H9 (cell line): ENCODE measurements at regions not wholly inside any gene's neighbourhood (a gene's known extent, or its start where the extent isn't known, plus 50 kb on each side); places are given as distances from the start of the nearest gene placed in this dataset.

ENCODE experiments used
- DNase-seq: peaks from one replicate; pipeline ENCODE4 v3.0.0-alpha.2; 2017
- H2AFZ ChIP-seq: one replicate; pipeline ENCODE4 v1.6.1; 2013; ENCODE audit warnings: mild to moderate bottlenecking, low read length, control low read depth, moderate library complexity
- H2AK5ac ChIP-seq: 2 replicates; pipeline ENCODE4 v1.6.1; 2013; ENCODE audit warnings: low read length, control low read depth, mixed read lengths; ENCODE audit not compliant: insufficient read length
- H2BK120ac ChIP-seq: one replicate; pipeline ENCODE4 v1.6.1; 2013; ENCODE audit warnings: low read depth, mild to moderate bottlenecking, low read length, control low read depth, inconsistent platforms; ENCODE audit not compliant: poor library complexity, severe bottlenecking
- H2BK12ac ChIP-seq: 2 replicates; pipeline ENCODE4 v1.6.1; 2013; ENCODE audit warnings: low read length, control low read depth, mixed read lengths, low read depth; ENCODE audit not compliant: insufficient read length
- H2BK15ac ChIP-seq: 2 replicates; pipeline ENCODE4 v1.6.1; 2013; ENCODE audit warnings: low read depth, low read length, control low read depth
- H2BK20ac ChIP-seq: one replicate; pipeline ENCODE4 v1.6.1; 2013; ENCODE audit warnings: low read depth, mild to moderate bottlenecking, low read length, control low read depth, inconsistent platforms; ENCODE audit not compliant: poor library complexity, severe bottlenecking
- H2BK5ac ChIP-seq: 2 replicates; pipeline ENCODE4 v1.6.1; 2013; ENCODE audit warnings: low read length, control low read depth, mixed read lengths; ENCODE audit not compliant: insufficient read length
- H3K14ac ChIP-seq: 2 replicates; pipeline ENCODE4 v1.6.1; 2013; ENCODE audit warnings: low read length, control low read depth; ENCODE audit not compliant: insufficient read depth
- H3K18ac ChIP-seq: 2 replicates; pipeline ENCODE4 v1.6.1; 2013; ENCODE audit warnings: low read depth, mild to moderate bottlenecking, mixed read lengths, low read length, control low read depth; ENCODE audit not compliant: insufficient read length
- H3K23ac ChIP-seq: 2 replicates; pipeline ENCODE4 v1.6.1; 2013; ENCODE audit warnings: low read length, control low read depth, mixed read lengths, low read depth; ENCODE audit not compliant: insufficient read length
- H3K23me2 ChIP-seq: 2 replicates; pipeline ENCODE4 v1.6.1; 2013; ENCODE audit warnings: low read depth, mild to moderate bottlenecking, mixed read lengths, low read length, control low read depth; ENCODE audit not compliant: insufficient read length, poor library complexity, severe bottlenecking
- H3K27ac ChIP-seq: 2 replicates; pipeline ENCODE4 v1.5.1; 2013; ENCODE audit warnings: low read length, control low read depth, mixed read lengths, low read depth; ENCODE audit not compliant: insufficient read length
- H3K27me3 ChIP-seq: 2 replicates; pipeline ENCODE4 v1.6.1; 2013; ENCODE audit warnings: low read length, control low read depth, inconsistent platforms; ENCODE audit not compliant: insufficient read depth
- H3K4ac ChIP-seq: 2 replicates; pipeline ENCODE4 v1.6.1; 2013; ENCODE audit warnings: low read depth, mild to moderate bottlenecking, control low read depth, inconsistent platforms, low read length, moderate library complexity
- H3K4me1 ChIP-seq: 2 replicates; pipeline ENCODE4 v1.6.1; 2013; ENCODE audit warnings: low read length, control low read depth, inconsistent platforms; ENCODE audit not compliant: insufficient read depth
- H3K4me2 ChIP-seq: 2 replicates; pipeline ENCODE4 v1.6.1; 2013; ENCODE audit warnings: low read length, control low read depth, mixed read lengths; ENCODE audit not compliant: insufficient read length, insufficient read depth
- H3K56ac ChIP-seq: 2 replicates; pipeline ENCODE4 v1.6.1; 2013; ENCODE audit warnings: low read depth, mild to moderate bottlenecking, mixed read lengths, low read length, control low read depth; ENCODE audit not compliant: insufficient read length
- H3K79me1 ChIP-seq: 2 replicates; pipeline ENCODE4 v1.6.1; 2013; ENCODE audit warnings: low read depth, mild to moderate bottlenecking, moderate library complexity, low read length, control low read depth, inconsistent platforms; ENCODE audit not compliant: insufficient read depth, poor library complexity, severe bottlenecking
- H3K79me2 ChIP-seq: 2 replicates; pipeline ENCODE4 v1.6.1; 2013; ENCODE audit warnings: low read length, control low read depth, inconsistent platforms; ENCODE audit not compliant: insufficient read depth
- H3K9ac ChIP-seq: 2 replicates; pipeline ENCODE4 v1.6.1; 2013; ENCODE audit warnings: low read length, control low read depth, mixed read lengths; ENCODE audit not compliant: insufficient read length; ENCODE audit errors: extremely low read depth
- H3K9me3 ChIP-seq: one replicate; pipeline ENCODE4 v1.6.1; 2013; ENCODE audit warnings: low read depth, low read length, inconsistent platforms; ENCODE audit not compliant: control insufficient read depth
- H3T11ph ChIP-seq: one replicate; pipeline ENCODE4 v1.6.1; 2013; ENCODE audit warnings: mild to moderate bottlenecking, low read length, control low read depth, inconsistent platforms
- H4K20me1 ChIP-seq: one replicate; pipeline ENCODE4 v1.6.1; 2013; ENCODE audit not compliant: control insufficient read depth, insufficient read length, insufficient read depth
- H4K5ac ChIP-seq: 2 replicates; pipeline ENCODE4 v1.6.1; 2013; ENCODE audit warnings: low read depth, mild to moderate bottlenecking, mixed read lengths, low read length, control low read depth; ENCODE audit not compliant: insufficient read length
- H4K8ac ChIP-seq: replicated peaks from 2 replicates; pipeline ENCODE4 v1.6.1; 2013; ENCODE audit warnings: low read length, control low read depth, mixed read lengths, low read depth; ENCODE audit not compliant: insufficient read length
- H4K91ac ChIP-seq: 2 replicates; pipeline ENCODE4 v1.6.1; 2013; ENCODE audit warnings: low read depth, mild to moderate bottlenecking, moderate library complexity, mixed read lengths, low read length, control low read depth; ENCODE audit not compliant: insufficient read length
- H3K27ac Mint-ChIP-seq, 3 experiments: 2 replicates in 2 of 3; 3 replicates in 1 of 3; pipeline ENCODE4 v1.8.0; 2020 to 2021; ENCODE audit warnings: mixed read lengths in 3 of 3, mild to moderate bottlenecking in 1 of 3, moderate library complexity in 1 of 3
- H3K27me3 Mint-ChIP-seq: 2 replicates; pipeline ENCODE4 v1.8.0; 2021; ENCODE audit warnings: low read depth, mild to moderate bottlenecking, moderate library complexity, mixed read lengths
- H3K36me3 Mint-ChIP-seq, 3 experiments: 2 replicates in 2 of 3; 3 replicates in 1 of 3; pipeline ENCODE4 v1.8.0; 2020 to 2021; ENCODE audit warnings: low read depth in 3 of 3, mixed read lengths in 3 of 3; ENCODE audit not compliant: insufficient read depth in 1 of 3
- H3K4me1 Mint-ChIP-seq, 2 experiments: 2 replicates each; pipeline ENCODE4 v1.8.0; 2020; ENCODE audit warnings: mixed read lengths in 2 of 2
- H3K4me3 Mint-ChIP-seq, 2 experiments: 2 replicates in 1 of 2; 3 replicates in 1 of 2; pipeline ENCODE4 v1.8.0; 2020 to 2021; ENCODE audit warnings: mild to moderate bottlenecking in 2 of 2, mixed read lengths in 2 of 2, moderate library complexity in 1 of 2
- H3K9me3 Mint-ChIP-seq, 2 experiments: 2 replicates in 1 of 2; 3 replicates in 1 of 2; pipeline ENCODE4 v1.8.0; 2020; ENCODE audit warnings: mild to moderate bottlenecking in 2 of 2, mixed read lengths in 2 of 2, moderate library complexity in 1 of 2
- WGBS: extraction: QIAGEN DNeasy Blood & Tissue Kit; methylation state at CpG from one replicate; pipeline ENCODE4 v1.1.7; 2013; ENCODE audit warnings: missing lambda C conversion rate, low lambda C conversion rate, mixed read lengths; ENCODE audit not compliant: insufficient read length; ENCODE audit errors: extremely low coverage; 5-methylcytosine and 5-hydroxymethylcytosine counted together
- TF ChIP-seq, protein P1 (sequence below): fragments of 200-600 bp; sonication (generic); conservative IDR thresholded peaks from 3 replicates; pipeline ENCODE4 v1.8.0; 2021; ENCODE audit warnings: antibody characterized with exemption, mild to moderate bottlenecking

- Histone ChIP-seq H3K79me2 (no peaks in the 10 kb centered on the region), H3K18ac (no peak overlapping the region), H4K20me1 (no peaks in the 10 kb centered on the region), H2AK5ac (no peak overlapping the region), H3K23me2 (no peaks in the 10 kb centered on the region), H2BK12ac (no peak overlapping the region), H2AFZ (no peak overlapping the region), H2BK120ac (no peak overlapping the region), H3K4me1 (no peaks in the 10 kb centered on the region), H4K8ac (no peak overlapping the region), H4K5ac (no peak overlapping the region), H3K27me3 (no peaks in the 10 kb centered on the region), H3K14ac (no peak overlapping the region), H3K79me1 (no peaks in the 10 kb centered on the region), H2BK5ac (no peak overlapping the region), H3K56ac (no peak overlapping the region), H3K27ac (no peak overlapping the region), H2BK20ac (no peak overlapping the region), H3T11ph (no peak overlapping the region), H2BK15ac (no peak overlapping the region), H3K9ac (no peak overlapping the region), H4K91ac (no peak overlapping the region), H3K9me3 (no peaks in the 10 kb centered on the region), H3K23ac (no peak overlapping the region), H3K4ac (no peak overlapping the region), H3K4me2 (no peak overlapping the region)
- DNase-seq = no peak
- TF ChIP-seq, protein P1, sequence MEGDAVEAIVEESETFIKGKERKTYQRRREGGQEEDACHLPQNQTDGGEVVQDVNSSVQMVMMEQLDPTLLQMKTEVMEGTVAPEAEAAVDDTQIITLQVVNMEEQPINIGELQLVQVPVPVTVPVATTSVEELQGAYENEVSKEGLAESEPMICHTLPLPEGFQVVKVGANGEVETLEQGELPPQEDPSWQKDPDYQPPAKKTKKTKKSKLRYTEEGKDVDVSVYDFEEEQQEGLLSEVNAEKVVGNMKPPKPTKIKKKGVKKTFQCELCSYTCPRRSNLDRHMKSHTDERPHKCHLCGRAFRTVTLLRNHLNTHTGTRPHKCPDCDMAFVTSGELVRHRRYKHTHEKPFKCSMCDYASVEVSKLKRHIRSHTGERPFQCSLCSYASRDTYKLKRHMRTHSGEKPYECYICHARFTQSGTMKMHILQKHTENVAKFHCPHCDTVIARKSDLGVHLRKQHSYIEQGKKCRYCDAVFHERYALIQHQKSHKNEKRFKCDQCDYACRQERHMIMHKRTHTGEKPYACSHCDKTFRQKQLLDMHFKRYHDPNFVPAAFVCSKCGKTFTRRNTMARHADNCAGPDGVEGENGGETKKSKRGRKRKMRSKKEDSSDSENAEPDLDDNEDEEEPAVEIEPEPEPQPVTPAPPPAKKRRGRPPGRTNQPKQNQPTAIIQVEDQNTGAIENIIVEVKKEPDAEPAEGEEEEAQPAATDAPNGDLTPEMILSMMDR = no peak
- WGBS = no CpG with 5 or more reads among the region's 4 CpGs
- H3K4me3 Mint-ChIP-seq = no peak overlapping the region
- no peaks in the 10 kb centered on the region for H3K4me1 Mint-ChIP-seq
- no peaks in the 10 kb centered on the region for H3K36me3 Mint-ChIP-seq
- no peak overlapping the region for H3K27ac Mint-ChIP-seq
- peaks cover 1% of the 10 kb centered on the region; the same call in 1 of the 2 replicates for H3K27me3 Mint-ChIP-seq
- H3K9me3 Mint-ChIP-seq = no peaks in the 10 kb centered on the region
These were observed 103.0 kb upstream of the PPP2R5A start for GRCh38 chr1:212182171-212182570.
